ENCODE measurements at regions not wholly inside any gene's neighbourhood (a gene's known extent, or its start where the extent isn't known, plus 50 kb on each side); places are given as distances from the start of the nearest gene placed in this dataset.

- peak; percentile 29 for DNase-seq
Observed at GRCh38 chr21:34022627-34023335, 50.6 kb upstream of the MRPS6 start.

- DNase-seq = no peak
Observed at GRCh38 chr21:34021726-34022125, 51.7 kb upstream of the MRPS6 start.

- no peak for DNase-seq
Observed at GRCh38 chr21:34020983-34021553, 52.3 kb upstream of the MRPS6 start.

GRCh38 chr21:34020005-34020847 lies 53.2 kb upstream of the MRPS6 start:
- no peak for DNase-seq

GRCh38 chr21:34019402-34019801 lies 54.0 kb upstream of the MRPS6 start:
- no peak for DNase-seq

GRCh38 chr21:34018910-34019309 lies 54.5 kb upstream of the MRPS6 start:
- DNase-seq = no peak

- no peak for DNase-seq
Observed at GRCh38 chr21:34018185-34018584, 55.2 kb upstream of the MRPS6 start.

- no peak for DNase-seq
Observed at GRCh38 chr21:34017039-34017961, 56.1 kb upstream of the MRPS6 start.

GRCh38 chr21:34012640-34013039 lies 60.7 kb upstream of the MRPS6 start:
- no peak for DNase-seq

GRCh38 chr21:34011660-34012059 lies 61.7 kb upstream of the MRPS6 start:
- no peak for DNase-seq

GRCh38 chr21:34009193-34009592 lies 64.2 kb upstream of the MRPS6 start:
- no peak for DNase-seq

GRCh38 chr21:34008618-34009017 lies 64.8 kb upstream of the MRPS6 start:
- DNase-seq = no peak

- no peak for DNase-seq
Observed at GRCh38 chr21:34006611-34007168, 66.7 kb upstream of the MRPS6 start.

GRCh38 chr21:34004974-34005373 lies 68.4 kb upstream of the MRPS6 start:
- no peak for DNase-seq

GRCh38 chr21:34004013-34004938 lies 69.1 kb upstream of the MRPS6 start:
- DNase-seq = no peak

- no peak for DNase-seq
Observed at GRCh38 chr21:34003428-34003827, 70.0 kb upstream of the MRPS6 start.

- no peak for DNase-seq
Observed at GRCh38 chr21:34000375-34000774, 73.0 kb upstream of the MRPS6 start.

GRCh38 chr21:33998809-33999208 lies 74.6 kb upstream of the MRPS6 start:
- DNase-seq = no peak

- peak; percentile 16 for DNase-seq
Observed at GRCh38 chr21:33998402-33998801, 75.0 kb upstream of the MRPS6 start.

- DNase-seq = no peak
Observed at GRCh38 chr21:33997436-33997835, 75.9 kb upstream of the MRPS6 start.

- DNase-seq = no peak
Observed at GRCh38 chr21:33994373-33994772, 78.8 kb upstream of the ATP5PO start.

All from CD4-positive, alpha-beta T cell treated with Interleukin-17A for 1 hour (primary cell).